IMR-90 (cell line): ENCODE measurements at regions not wholly inside any gene's neighbourhood (a gene's known extent, or its start where the extent isn't known, plus 50 kb on each side); places are given as distances from the start of the nearest gene placed in this dataset.

Experiments used
- ATAC-seq: fragments of 200-7000 bp; cut with Tn5 transposase; 2 replicates; pipeline ENCODE4 v1.9.1; 2020; ENCODE audit warnings: low read depth, mild to moderate bottlenecking, moderate library complexity
- BruUV-seq: library from RNA; stranded (reverse); fragments of 400-500 nt; replicated peaks from 2 replicates; lab custom pipeline; 2021; lab: Mats Ljungman, UMichigan
- CTCF ChIA-PET: fragments of 300-600 bp; formaldehyde crosslinking; extraction: SDS; loops from one replicate; lab custom pipeline; 2021; ENCODE audit warnings: antibody characterized with exemption; lab: Yijun Ruan, JAX
- POLR2A ChIA-PET: fragments of 300-600 bp; sonication (Branson Sonifier 250); formaldehyde crosslinking; loops from one replicate; lab custom pipeline; 2022; ENCODE audit warnings: antibody characterized with exemption; ENCODE audit not compliant: unreplicated experiment; lab: Charles Lee
- DNase-seq: peaks from one replicate; pipeline ENCODE4 v3.0.0; 2013
- H2AFZ ChIP-seq: replicated peaks from 2 replicates; pipeline ENCODE3; 2013; ENCODE audit warnings: low read length, mild to moderate bottlenecking; ENCODE audit not compliant: poor library complexity
- H2AK5ac ChIP-seq: 2 replicates; pipeline ENCODE4 v1.6.1; 2013; ENCODE audit warnings: low read depth, low read length, inconsistent platforms
- H2AK9ac ChIP-seq: replicated peaks from 2 replicates; pipeline ENCODE3; 2013; ENCODE audit warnings: mild to moderate bottlenecking, low read depth, low read length, moderate library complexity; ENCODE audit not compliant: poor library complexity
- H2BK120ac ChIP-seq: 2 replicates; pipeline ENCODE4 v1.6.1; 2013; ENCODE audit warnings: low read depth, low read length, inconsistent platforms
- H2BK15ac ChIP-seq: 3 replicates; pipeline ENCODE4 v1.6.1; 2013; ENCODE audit warnings: low read depth, low read length, inconsistent platforms
- H2BK20ac ChIP-seq: 2 replicates; pipeline ENCODE4 v1.6.1; 2013; ENCODE audit warnings: low read depth, mild to moderate bottlenecking, inconsistent platforms, low read length, moderate library complexity
- H2BK5ac ChIP-seq: 2 replicates; pipeline ENCODE4 v1.6.1; 2013; ENCODE audit warnings: mild to moderate bottlenecking, low read depth, low read length, inconsistent platforms; ENCODE audit not compliant: poor library complexity, severe bottlenecking
- H3K14ac ChIP-seq: replicated peaks from 2 replicates; pipeline ENCODE4 v1.6.1; 2013; ENCODE audit warnings: low read depth, low read length, inconsistent platforms
- H3K18ac ChIP-seq: 2 replicates; pipeline ENCODE4 v1.6.1; 2013; ENCODE audit warnings: low read depth, low read length, control low read depth
- H3K23ac ChIP-seq: 2 replicates; pipeline ENCODE4 v1.6.1; 2013; ENCODE audit warnings: low read depth, low read length, inconsistent platforms
- H3K27ac ChIP-seq: 2 replicates; pipeline ENCODE4 v1.5.1; 2013; ENCODE audit warnings: mild to moderate bottlenecking, control low read depth, low read length; ENCODE audit not compliant: insufficient read depth
- H3K27me3 ChIP-seq: 2 replicates; pipeline ENCODE4 v1.6.1; 2013; ENCODE audit warnings: low read length; ENCODE audit not compliant: control insufficient read depth, insufficient read depth
- H3K36me3 ChIP-seq: 2 replicates; pipeline ENCODE4 v1.6.1; 2013; ENCODE audit warnings: low read length, mixed read lengths; ENCODE audit not compliant: control insufficient read depth, insufficient read depth
- H3K4ac ChIP-seq: 2 replicates; pipeline ENCODE4 v1.6.1; 2013; ENCODE audit warnings: low read depth, low read length, inconsistent platforms
- H3K4me1 ChIP-seq: 2 replicates; pipeline ENCODE4 v1.6.1; 2013; ENCODE audit warnings: low read length, mixed read lengths; ENCODE audit not compliant: control insufficient read depth, insufficient read depth
- H3K4me2 ChIP-seq: 2 replicates; pipeline ENCODE4 v1.6.1; 2013; ENCODE audit warnings: low read depth, mild to moderate bottlenecking, control low read depth, low read length, moderate library complexity
- H3K4me3 ChIP-seq: 2 replicates; pipeline ENCODE4 v1.5.1; 2013; ENCODE audit warnings: low read depth, mild to moderate bottlenecking, control low read depth, low read length, moderate library complexity; ENCODE audit not compliant: insufficient read depth
- H3K56ac ChIP-seq: 2 replicates; pipeline ENCODE4 v1.6.1; 2013; ENCODE audit warnings: low read length, inconsistent platforms; ENCODE audit not compliant: insufficient read depth; ENCODE audit errors: extremely low read depth
- H3K79me1 ChIP-seq, 2 experiments: 2 replicates each; pipeline ENCODE4 v1.6.1; 2013; ENCODE audit warnings: low read length in 2 of 2, inconsistent platforms in 1 of 2, low read depth in 1 of 2
- H3K9ac ChIP-seq: 2 replicates; pipeline ENCODE4 v1.6.1; 2013; ENCODE audit warnings: low read depth, low read length, control low read depth
- H3K9me1 ChIP-seq: 2 replicates; pipeline ENCODE4 v1.6.1; 2013; ENCODE audit warnings: low read length, inconsistent platforms; ENCODE audit not compliant: insufficient read depth
- H3K9me3 ChIP-seq: 2 replicates; pipeline ENCODE4 v1.6.1; 2013; ENCODE audit warnings: low read length; ENCODE audit not compliant: control insufficient read depth, insufficient read depth
- H4K20me1 ChIP-seq: 2 replicates; pipeline ENCODE4 v1.6.1; 2013; ENCODE audit warnings: low read length, inconsistent platforms; ENCODE audit not compliant: insufficient read depth
- H4K5ac ChIP-seq: 2 replicates; pipeline ENCODE4 v1.6.1; 2013; ENCODE audit warnings: mild to moderate bottlenecking, low read depth, low read length, control low read depth
- H4K8ac ChIP-seq, 2 experiments: 2 replicates each; pipeline ENCODE4 v1.6.1; 2013; ENCODE audit warnings: low read depth in 2 of 2, low read length in 2 of 2, control low read depth in 1 of 2, inconsistent platforms in 1 of 2
- H4K91ac ChIP-seq: 2 replicates; pipeline ENCODE4 v1.6.1; 2013; ENCODE audit warnings: low read depth, low read length, inconsistent platforms; ENCODE audit not compliant: insufficient read depth
- BHLHE40 ChIP-seq: fragments of 150-350 bp; IDR thresholded peaks from 2 replicates; pipeline ENCODE4 v1.6.1; 2016; ENCODE audit warnings: mild to moderate bottlenecking, low read depth, low read length
- CEBPB ChIP-seq: IDR thresholded peaks from 2 replicates; pipeline ENCODE4 v1.6.1; 2012; ENCODE audit warnings: low read depth, low read length, improper control_type of control experiment
- CHD1 ChIP-seq: IDR thresholded peaks from 2 replicates; pipeline ENCODE4 v1.6.1; 2012; ENCODE audit warnings: low read depth, low read length, improper control_type of control experiment
- CTCF ChIP-seq: conservative IDR thresholded peaks from 2 replicates; pipeline ENCODE4 v1.5.1; 2012; ENCODE audit warnings: mild to moderate bottlenecking, low read depth, low read length, improper control_type of control experiment
- ELK1 ChIP-seq: fragments of 150-350 bp; IDR thresholded peaks from 2 replicates; pipeline ENCODE4 v1.6.1; 2016; ENCODE audit warnings: low read depth, mild to moderate bottlenecking, low read length, moderate library complexity, borderline replicate concordance
- FOS ChIP-seq: fragments of 150-350 bp; IDR thresholded peaks from 2 replicates; pipeline ENCODE4 v1.6.1; 2016; ENCODE audit warnings: low read depth, low read length
- MAFK ChIP-seq: IDR thresholded peaks from 2 replicates; pipeline ENCODE4 v1.6.1; 2012; ENCODE audit warnings: low read depth, low read length, improper control_type of control experiment
- MXI1 ChIP-seq: IDR thresholded peaks from 2 replicates; pipeline ENCODE4 v1.6.1; 2012; ENCODE audit warnings: low read depth, mild to moderate bottlenecking, low read length, moderate library complexity, borderline replicate concordance
- POLR2A ChIP-seq: IDR thresholded peaks from 2 replicates; pipeline ENCODE4 v1.6.1; 2012; ENCODE audit warnings: mild to moderate bottlenecking, low read depth, low read length
- RAD21 ChIP-seq: IDR thresholded peaks from 2 replicates; pipeline ENCODE4 v1.6.1; 2012; ENCODE audit warnings: low read length, improper control_type of control experiment
- RFX5 ChIP-seq: IDR thresholded peaks from 2 replicates; pipeline ENCODE4 v1.8.0; 2012; ENCODE audit warnings: low read depth, mild to moderate bottlenecking, low read length, moderate library complexity
- SMC3 ChIP-seq: fragments of 150-350 bp; IDR thresholded peaks from 2 replicates; pipeline ENCODE4 v1.6.1; 2016; ENCODE audit warnings: low read depth, mild to moderate bottlenecking, antibody characterized with exemption, low read length, moderate library complexity
- USF2 ChIP-seq: fragments of 150-350 bp; IDR thresholded peaks from 2 replicates; pipeline ENCODE4 v1.6.1; 2017; ENCODE audit warnings: mild to moderate bottlenecking, antibody characterized with exemption, low read length, low read depth
- WGBS, 2 experiments: methylation state at CpG; one replicate each; pipeline versions ENCODE4 v1.1.5 to v1.1.7; 2013; ENCODE audit warnings: missing lambda C conversion rate in 2 of 2; ENCODE audit not compliant: insufficient read length in 1 of 2; ENCODE audit errors: extremely low coverage in 2 of 2; 5-methylcytosine and 5-hydroxymethylcytosine counted together
- dilution Hi-C: fragments of 300-500 bp; cut with HindIII; formaldehyde crosslinking; loops from one replicate; pipeline ENCODE4 v1.14.3; 2018; ENCODE audit warnings: low sequenced_read_pairs; ENCODE audit not compliant: unreplicated experiment
- in situ Hi-C: fragments of 300-500 bp; cut with MboI; formaldehyde crosslinking; loops from 3 replicates; pipeline ENCODE4 v1.14.3; 2019; ENCODE audit warnings: low sequenced_read_pairs, inconsistent platforms, mixed read lengths
- intact Hi-C: fragments of 100-400 bp; cut with micrococcal nuclease; formaldehyde crosslinking; loops from 2 replicates; pipeline ENCODE4 v1.10.0; 2022

GRCh38 chr12:45549337-45549902 lies 180.1 kb upstream of the ARID2 start:
- Histone ChIP-seq H2BK15ac (no peak overlapping the region), H4K5ac (no peak overlapping the region), H4K20me1 (no peaks in the 10 kb centered on the region), H3K9me3 (no peaks in the 10 kb centered on the region), H3K56ac (no peak overlapping the region), H4K8ac (no peak overlapping the region), H3K14ac (no peak overlapping the region), H4K91ac (no peak overlapping the region), H2AFZ (no peak overlapping the region), H3K23ac (no peak overlapping the region), H3K79me1 (no peaks in the 10 kb centered on the region), H3K27me3 (peaks cover 4% of the 10 kb centered on the region), H2BK5ac (no peak overlapping the region), H3K4me1 (no peaks in the 10 kb centered on the region), H3K4ac (no peak overlapping the region), H2BK120ac (no peak overlapping the region), H3K27ac (no peak overlapping the region), H3K18ac (no peak overlapping the region), H2BK20ac (no peak overlapping the region), H3K36me3 (no peaks in the 10 kb centered on the region), H2AK5ac (no peak overlapping the region), H3K9ac (no peak overlapping the region), H3K4me2 (no peak overlapping the region), H3K4me3 (no peak overlapping the region), H2AK9ac (no peak overlapping the region), H3K9me1 (peaks cover 3% of the 10 kb centered on the region; the same call in 1 of the 2 replicates)
- no CpG with 5 or more reads among the region's 4 CpGs for WGBS, 2 experiments
- DNase-seq: no peak
- in situ Hi-C loops: loop anchor here (10.0 to 25.0 kb wide), 2 partner anchors 195 to 463 kb away; no protein-coding TSS in a partner anchor
- no peak for ATAC-seq
- ChIA-PET POLR2A (no interaction called here), CTCF (no interaction called here)
- dilution Hi-C loops: no loop called here
- TF ChIP-seq ELK1 (no peak), POLR2A (no peak), MAFK (no peak), CEBPB (no peak), SMC3 (no peak), USF2 (no peak), CHD1 (no peak), RAD21 (no peak), BHLHE40 (no peak), CTCF (no peak), MXI1 (no peak), RFX5 (no peak), FOS (no peak)
- no TSS peak for BruUV-seq
- intact Hi-C loops: no loop called here
